NCI-H1930 (cell line): ENCODE measurements at regions not wholly inside any gene's neighbourhood (a gene's known extent, or its start where the extent isn't known, plus 50 kb on each side); places are given as distances from the start of the nearest gene placed in this dataset.
A peak's percentile ranks its signal among the peaks of the same experiment; 100 is the strongest.
"Not testable (repeated sequence)": the region's sequence is repeated elsewhere in the genome, so short reads cannot be mapped to it uniquely, and the experiment has no call there.

Experiments used
- DNase-seq, 2 experiments: peaks; one replicate each; lab custom pipeline; 2025; lab: John Stamatoyannopoulos, UW

DNA sequence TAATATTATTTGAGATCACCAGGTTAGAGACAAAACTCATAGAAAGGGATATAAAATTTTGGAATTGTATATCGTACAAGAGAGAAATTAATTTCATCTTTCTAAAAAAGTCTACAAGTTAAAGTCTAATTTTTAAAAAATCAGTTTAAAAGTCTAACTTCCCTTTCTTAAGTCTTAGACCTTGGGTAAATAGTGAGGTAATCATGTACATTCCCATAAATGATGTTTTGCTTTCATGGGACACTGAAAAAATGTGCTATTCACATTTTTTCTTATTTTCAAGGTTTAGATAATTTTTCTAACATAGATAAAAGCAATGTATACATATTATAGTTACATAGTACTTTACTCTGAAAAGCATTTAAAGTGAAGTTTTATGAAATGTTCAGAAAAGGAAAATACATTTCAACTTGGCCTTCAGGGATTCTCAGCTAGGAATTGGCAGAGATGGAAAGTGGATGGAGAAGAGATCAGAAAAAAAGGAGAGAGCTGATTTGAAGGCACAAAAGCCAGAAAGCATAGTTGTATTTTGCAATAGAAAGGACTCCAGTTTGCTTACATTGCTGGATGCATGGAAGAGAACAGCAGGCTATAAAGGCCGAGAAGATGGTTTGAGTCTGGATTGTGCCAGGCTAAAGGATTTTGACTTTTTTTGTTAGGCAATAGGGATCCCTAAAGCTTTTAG, 194.0 kb downstream of the CASP12 start:
- no peak for DNase-seq

DNA sequence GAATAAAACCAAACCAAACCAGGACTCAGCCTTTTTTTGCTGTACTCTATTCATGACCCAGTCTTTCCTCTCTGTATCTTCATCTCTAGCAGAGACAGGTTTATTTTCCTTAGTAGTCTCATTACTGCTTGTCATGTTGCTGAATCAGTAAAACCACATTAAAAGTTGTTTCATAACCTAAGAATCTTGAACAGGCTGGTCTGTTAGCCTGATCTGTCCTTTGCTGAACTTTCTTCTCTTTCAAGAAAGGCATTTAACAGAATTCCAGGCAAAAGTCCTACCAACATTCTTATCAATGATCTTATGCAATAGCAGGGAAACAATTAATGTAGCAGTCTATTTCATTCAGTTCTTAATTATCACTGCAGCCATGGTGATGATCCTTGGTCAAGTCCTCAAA, 197.7 kb downstream of the CASP12 start:
- DNase-seq, result no peak

DNA sequence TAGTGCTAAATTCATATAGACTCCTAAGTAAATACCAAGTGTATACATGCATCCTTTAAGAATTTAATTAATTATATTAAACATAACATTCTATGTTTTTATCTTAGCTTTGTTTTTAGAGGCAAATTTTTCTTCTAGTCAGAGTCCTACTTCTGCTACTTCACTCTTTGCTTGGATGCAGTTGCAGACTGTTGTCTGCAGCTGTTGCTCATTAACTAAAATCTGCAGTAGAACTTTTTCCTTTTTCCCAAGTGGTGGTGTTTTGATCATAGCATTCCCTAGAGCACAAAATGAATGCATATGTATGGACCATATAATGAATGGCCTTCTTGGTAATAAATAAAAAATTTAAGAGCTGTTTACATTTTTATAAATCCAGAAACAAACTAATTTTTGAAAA, 198.3 kb downstream of the CASP12 start:
- DNase-seq, result no peak

DNA sequence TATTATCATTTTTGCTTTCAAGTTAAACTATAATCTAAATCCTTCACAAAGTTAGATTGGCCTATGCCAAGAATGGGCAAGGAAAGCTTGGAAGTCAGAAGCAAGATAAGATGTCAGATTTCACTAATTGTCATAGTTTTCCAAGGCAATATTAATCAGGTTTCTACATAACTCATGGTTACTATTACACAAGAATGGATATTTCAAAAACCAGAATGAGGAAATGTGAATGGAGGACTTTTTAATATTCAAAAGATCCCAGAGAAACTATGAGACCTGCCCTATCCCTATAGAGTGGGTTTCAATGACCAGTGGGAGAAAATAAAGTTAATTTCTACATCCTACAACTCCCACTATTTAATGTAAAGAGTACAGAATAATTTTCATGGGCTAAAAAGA, 203.2 kb downstream of the CASP12 start:
- no peak for DNase-seq

DNA sequence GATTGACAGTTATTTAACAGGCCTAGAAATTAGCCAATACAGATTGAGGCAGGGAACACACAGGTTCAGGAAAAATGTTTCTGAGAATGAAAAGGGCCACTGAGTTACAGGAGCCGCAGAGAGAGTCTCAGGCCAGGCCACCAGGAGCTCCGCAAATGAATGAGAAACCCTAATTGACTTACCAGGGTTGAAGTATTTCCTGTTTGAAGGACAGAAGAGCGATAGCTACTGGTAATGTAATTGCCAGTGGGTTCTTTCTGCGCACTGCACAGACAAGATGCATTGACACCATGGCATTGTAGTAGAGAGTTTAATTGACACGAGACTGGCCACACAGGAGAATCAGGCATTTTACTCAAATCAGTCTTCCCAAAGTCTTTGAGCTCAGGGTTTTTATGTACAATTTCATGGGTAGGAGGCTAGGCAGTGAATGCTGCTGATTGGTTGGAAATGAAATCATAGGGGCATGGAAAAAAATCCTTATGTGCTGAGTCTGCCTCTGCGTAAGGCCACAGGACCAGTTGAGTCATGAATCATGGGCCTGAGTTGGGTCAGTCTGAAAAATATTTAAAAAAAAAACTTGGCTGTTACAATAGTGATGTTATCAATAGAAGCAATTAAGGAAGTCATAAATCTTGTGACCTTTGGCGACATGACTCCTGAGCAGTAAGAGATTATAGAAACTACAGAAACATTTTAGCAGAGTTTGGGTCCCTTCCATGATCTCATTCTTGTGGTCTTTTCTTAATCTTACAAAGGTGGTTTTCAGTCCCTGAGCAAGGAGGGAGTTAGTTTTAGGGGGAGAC, 203.8 kb downstream of the CASP12 start:
- DNase-seq, result no peak

DNA sequence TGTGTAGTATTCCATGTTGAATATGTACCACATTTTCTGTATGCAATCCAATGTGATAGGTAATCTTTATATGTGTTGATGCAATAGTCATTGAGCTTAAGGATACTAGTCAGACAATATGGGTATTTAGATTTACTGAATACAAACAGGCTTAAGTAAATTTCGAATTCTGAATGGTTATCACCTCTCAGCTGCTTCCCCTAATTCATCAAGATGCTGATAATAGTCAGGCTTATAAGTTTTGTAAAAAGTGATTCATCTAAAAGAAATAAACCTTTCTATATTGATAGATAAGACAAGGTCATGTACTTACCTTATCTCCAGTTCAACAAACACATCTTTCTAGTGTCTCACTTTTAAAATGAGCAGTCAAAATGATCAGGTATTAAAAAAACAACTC, 205.5 kb downstream of the CASP12 start:
- DNase-seq, result no peak

DNA sequence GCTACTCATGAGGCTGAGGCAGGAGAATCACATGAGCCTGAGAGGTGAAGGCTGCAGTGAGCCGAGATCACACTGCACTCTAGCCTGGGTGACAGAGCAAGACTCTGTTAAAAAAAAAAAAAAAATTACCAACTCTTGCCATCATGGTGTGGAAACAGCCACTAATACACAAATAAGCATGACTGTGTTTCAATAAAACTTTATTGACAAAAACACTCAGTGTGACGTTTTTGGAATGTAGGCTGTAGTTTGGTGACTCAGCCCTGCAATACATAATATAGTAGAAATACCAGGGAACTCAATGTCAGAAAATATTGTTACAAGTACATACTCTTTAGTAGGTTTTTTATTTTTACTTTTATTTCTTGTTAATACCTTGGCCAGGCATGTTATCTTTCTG, 207.1 kb downstream of the CASP12 start:
- no peak for DNase-seq

DNA sequence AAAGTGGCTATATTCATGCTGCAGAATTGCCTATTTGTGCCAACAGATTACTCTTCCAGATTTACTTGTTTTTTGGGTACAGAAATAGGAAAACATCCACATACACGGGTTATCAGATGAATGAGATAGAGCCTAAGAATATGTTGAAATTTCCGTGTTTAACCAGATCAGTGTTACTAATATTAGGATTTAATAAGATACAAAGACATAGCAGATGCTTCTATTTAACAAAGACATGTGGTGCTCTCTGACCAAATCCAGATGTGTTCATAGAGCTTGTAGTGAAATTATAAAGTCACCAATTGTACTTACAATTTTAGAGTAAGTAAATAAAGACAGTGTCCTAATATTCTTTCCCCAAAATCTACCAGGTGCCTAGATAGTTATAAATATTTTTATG, 208.0 kb downstream of the CASP12 start:
- no peak for DNase-seq

DNA sequence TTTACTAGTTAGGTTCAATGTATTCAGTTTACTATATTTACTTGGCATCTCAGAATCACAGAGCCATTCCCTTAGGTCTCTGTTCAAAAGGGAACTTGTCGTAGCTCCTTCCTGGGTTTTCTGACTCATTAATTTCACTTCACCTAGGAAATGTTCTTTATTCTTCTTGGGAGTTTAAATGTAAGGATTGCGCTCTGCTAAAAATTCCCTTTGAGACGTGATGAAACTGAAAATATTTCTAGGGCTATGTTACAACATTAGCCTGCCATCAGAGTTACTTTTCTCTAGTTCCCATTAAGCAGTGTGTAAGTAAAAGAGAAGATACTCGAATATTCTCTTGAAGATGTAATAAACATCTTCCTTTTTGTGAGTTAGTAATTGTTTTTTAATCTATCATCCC, 209.5 kb downstream of the CASP12 start:
- no peak for DNase-seq

DNA sequence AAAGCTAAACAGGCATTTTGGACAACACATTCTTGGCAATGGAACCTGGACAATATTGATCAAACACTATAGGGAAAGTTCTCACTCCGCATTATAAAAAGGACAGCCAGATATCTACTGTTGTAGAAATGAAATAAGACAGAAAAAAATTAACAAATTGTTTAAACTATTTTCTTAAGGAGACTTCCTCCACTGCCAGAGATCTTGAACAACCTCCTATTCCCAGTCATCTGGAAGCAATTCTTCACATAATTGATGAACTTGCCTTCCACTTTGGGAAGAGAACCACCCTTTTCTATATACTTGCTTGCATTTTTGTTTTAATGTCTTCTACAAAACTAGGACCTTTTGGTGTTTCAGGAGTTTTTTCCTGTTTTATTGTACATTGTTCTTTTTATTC, 216.1 kb downstream of the CASP12 start:
- DNase-seq, result no peak

DNA sequence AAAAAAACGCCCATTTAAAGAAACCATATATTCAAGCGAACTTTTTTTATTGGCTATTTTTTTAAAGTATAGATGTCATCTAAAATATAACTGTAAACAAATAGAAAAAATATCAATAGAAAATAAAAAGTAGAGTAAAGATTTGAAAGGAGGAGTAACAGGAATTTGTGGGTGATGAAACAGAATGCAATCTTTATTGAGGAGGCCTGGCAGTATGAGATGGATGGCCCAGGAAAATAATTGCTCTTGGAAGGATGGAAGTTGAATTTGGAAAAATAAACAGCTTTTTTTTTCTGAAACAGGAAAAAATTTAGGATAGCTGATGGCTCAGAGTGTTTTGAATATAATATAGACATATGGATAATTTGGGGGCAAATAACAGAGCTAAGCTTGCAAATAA, 219.0 kb downstream of the CASP12 start:
- no peak for DNase-seq

DNA sequence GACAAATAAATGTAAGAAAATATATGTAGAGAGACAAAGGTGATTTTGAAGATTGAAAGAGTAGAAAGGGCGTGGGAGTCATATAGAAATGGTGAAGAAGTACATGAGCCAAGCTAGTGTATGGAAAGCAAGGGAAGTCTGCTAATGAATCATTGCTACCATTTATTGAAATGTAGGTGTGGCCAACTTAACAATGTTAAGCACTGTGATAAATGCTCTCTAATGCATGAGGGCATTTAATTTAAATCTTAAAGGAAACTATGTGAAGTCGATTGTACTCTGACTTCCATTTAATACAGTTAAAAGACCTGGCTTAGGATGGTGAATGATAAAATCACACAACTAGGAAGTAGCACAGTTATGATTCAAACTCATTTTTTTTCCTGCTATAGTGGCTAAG, 219.9 kb downstream of the CASP12 start:
- DNase-seq, result no peak

DNA sequence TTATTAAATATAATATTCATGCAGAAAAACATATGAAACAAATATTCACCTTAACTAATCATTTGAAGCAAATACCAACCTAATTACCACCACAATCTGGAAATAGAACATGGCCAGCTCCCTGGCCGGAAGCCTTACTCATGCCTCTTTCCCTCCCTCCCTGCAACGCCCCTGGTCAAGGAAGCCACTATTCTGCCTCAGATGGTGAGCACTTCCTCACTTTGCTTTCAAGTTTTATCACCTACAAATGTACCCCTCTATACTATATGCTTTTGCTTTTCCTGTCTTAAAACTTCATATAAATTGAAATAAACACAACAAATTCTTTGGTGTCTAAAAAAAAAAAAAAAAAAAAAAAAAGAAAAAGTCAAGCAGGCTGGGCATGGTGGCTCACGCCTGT, 221.2 kb downstream of the CASP12 start:
- not testable (repeated sequence) for DNase-seq

DNA sequence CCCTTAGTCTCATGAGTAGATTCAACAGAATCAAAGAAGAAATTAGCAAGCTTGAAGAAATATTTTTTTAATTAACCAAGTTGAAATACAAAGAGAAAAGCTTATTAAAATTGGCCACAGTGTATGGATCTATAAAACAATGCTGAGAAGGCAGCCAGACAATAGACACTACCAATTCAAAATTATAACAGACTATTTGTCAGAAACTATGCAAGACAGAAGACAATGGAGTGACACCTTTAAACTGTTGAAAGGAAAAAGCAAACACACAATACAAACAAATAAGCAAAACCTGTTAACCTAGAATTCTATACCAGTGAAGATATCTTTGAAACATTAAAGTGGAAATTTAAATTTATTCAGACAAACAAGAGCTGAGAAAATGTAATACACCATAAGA, 225.4 kb downstream of the CASP12 start:
- no peak for DNase-seq

DNA sequence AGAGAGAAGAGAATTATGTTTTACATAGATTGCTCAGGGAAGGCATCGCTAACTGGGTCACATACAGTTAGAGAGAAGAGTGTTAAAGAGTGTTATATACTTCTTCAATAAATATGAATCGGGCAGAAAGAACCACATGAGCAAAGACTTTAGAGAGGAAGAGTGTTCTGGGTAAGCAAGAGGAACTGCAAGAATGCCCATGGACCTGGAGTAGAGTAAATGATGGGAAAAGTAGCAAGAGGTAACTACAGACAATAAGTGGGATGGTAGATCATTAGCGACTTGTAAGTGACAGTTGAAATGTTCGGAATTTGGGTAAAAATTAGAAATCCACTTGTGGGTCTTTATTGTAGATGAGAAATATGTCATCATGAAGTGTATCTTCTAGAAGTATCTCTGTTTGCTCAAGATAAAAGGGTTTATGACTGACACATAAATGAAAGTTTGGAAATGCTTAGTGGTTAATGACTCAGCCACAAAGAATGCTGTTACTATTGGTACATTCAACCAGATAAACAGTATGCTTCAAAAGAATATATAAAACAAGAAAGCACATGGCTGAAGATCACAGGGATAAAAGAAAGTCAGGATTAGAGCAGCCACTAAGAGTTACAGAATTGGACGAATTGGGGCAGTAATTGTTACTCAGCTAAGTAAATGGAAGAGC, 229.3 kb downstream of the CASP12 start:
- DNase-seq, result no peak

DNA sequence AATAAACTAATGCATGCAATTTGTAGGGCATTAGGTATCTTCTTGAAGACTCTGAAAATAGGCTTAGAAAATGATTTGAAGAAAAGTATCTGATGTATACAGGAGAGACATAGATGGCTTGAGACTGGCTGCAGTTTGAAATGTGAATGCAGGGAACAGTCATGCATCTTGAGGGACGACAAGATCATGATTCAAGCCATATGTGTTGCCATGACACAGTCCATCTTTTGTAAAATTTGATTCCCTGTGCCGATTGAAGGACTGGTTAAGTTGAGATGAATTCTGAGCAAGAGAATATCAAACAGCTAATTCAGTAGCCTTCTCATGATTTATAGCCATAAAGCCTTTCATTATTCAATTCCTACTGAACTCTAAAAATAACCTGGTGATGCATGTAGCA, 231.6 kb downstream of the CASP12 start:
- DNase-seq, result no peak

DNA sequence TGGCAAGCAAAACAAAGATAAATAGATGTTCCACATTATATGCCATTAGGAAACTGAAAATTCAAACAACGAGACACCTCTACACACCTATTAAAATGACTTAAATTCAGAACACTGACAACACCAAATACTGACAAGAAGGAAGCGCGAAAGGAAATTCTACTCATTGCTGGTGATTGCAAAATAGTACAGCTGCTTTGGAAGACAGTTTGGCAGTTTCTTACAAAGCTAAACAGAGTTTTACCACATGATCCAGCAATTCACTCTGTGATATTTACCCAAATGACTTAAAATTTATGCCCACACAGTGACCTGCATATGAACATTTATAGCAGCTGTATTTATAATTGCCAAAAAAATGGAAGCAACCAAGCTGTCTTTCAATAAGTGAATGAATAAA, 232.6 kb downstream of the CASP12 start:
- peak in 1 of 2 experiments; percentile 65 for DNase-seq

DNA sequence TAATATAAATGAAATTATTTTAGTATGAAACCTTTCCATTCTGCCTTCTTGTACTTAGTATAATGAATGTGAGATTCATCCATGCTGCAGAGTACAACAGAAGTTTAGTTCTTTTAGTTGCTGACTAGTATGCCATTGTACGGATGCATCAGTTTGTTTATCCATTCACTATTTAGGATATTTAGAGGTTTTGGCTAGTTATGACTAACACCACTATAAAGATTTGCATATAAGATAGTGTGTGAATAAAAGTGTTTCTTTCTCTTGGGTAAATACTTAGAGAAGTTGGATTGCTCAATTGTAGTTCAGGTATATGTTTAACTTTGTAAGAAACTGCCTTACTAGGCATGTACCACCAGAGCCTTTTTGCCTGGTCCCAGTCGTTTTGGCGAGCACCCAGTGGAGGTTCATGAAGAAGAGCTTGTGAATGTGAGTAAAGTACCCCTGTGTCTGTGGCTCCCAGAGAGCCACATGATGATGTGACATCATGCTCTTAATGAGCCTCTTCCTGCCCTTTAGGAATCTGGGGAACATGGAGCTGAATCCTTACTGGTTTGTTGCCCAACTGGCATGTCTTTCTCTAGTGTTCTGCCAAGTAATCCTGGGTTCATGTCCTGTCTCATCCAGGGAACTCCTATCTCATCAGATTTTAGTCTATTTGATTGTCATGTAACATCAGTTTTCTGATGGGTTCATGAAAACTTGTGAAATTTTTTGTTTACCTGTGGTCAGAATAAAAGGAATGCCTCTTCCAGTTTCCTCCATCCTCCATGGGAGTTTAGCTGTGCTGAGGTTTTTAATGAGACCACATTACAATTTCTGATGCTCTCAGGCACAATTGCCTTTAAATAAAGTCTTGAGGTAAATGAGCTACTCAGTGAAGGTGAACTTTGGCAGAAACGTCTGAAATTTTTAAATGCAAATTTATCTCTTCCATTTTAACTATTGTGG, 234.8 kb downstream of the CASP12 start:
- DNase-seq, result no peak

DNA sequence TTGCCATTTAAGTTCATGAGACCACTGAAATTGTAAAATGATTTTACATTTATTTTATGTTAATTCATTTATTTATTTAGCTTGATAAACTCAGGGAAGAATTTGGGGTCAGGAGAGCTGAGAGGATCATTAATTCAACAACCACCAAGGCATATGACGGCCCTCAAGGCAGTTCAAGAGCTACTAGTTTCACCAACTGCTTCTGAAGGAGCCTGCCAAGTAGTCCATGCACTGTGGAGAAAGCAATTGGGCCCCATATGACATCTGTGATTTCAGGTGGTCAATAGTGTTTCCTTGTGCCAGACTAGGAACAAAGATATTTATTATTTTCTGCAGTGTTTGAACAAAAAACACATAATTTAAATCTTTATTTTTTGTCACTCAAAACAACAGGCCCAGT, 236.4 kb downstream of the CASP12 start:
- DNase-seq, result no peak

DNA sequence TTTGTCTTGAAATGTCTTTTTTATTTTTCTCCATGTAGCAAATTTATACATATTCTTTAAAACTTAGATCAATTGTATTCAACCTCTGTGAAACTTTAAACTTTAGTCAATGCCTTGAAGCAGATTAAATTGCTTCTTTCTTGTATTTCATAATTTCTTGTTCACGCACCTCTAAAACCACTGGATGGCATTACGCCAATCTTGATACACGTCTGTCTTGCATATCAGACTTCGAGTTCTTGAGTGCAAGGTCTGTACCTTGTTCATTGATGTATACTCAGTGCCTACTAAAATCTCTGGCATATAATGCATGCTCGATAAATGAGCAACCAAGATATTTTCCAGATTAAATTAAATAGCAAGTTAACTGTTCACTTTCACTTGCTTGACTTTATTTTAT, 236.8 kb downstream of the CASP12 start:
- DNase-seq, result no peak

DNA sequence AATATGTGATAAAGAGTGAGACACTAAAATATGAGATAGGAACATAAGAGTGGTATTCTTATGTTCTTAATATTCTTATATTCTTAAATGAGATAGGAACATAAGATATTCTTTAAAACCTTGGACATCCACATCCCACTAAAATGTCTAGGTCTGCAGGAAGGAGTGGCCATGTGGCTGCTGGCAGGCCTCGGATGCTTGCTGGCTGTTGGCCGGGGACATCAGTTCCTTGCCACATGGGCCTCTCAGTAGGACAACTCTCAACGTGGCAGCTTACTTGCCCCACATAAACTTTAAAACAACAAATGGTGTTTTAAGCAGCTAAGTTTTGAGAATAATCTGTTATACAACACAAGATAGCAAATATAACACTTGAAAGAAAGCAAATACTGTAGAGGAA, 240.1 kb downstream of the CASP12 start:
- DNase-seq, result no peak

DNA sequence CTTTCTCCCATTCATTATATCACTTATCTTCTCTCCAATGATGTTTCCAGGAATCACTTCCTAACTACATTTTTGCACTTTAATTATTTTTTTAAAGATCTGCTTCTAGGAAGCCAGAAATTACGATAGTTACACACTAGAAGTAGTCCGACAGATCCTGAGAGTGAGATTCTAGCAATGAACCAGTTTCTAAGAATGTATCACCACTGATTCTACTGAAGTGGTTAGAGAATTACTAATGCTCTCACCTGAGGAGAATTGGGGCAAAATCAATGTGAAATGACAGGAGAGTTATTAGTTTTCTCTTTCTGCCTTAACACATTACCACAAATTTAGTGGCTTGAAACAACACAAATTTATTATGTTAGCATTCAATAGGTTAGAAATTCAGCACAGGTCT, 241.2 kb downstream of the CASP12 start:
- no peak for DNase-seq
